ENCODE measurements at regions not wholly inside any gene's neighbourhood (a gene's known extent, or its start where the extent isn't known, plus 50 kb on each side); places are given as distances from the start of the nearest gene placed in this dataset.

GRCh38 chr5:120139039-120139438, 325.1 kb upstream of the PRR16 start:
- no peak for TF ChIP-seq POLR2A (IDR thresholded peaks at IDR 0.05)
- no peak for TF ChIP-seq CTCF (IDR thresholded peaks at IDR 0.05)
